ENCODE measurements at regions not wholly inside any gene's neighbourhood (a gene's known extent, or its start where the extent isn't known, plus 50 kb on each side); places are given as distances from the start of the nearest gene placed in this dataset.
"Not testable (repeated sequence)": the region's sequence is repeated elsewhere in the genome, so short reads cannot be mapped to it uniquely, and the experiment has no call there.

DNA sequence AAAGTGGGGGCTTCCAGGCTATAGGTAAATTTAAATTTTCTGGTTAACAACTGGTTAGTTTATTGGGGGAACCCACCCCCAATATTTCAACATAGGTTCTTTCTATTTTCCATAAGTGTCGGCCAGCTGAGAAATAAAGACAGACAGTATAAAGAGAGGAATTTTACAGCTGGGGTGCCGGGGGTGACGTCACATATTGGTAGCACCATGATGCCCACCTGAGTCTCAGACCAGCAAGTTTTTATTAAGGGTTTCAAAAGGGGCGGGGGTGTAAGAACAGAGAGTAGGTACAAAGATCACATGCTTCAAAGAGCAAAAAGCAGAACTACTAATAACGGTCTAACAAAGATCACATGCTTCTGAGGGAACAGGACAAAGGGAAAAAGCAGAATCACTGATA is 192.7 kb upstream of the PIEZO2 start:
- not testable (repeated sequence) for TF ChIP-seq POLR2A (IDR thresholded peaks at IDR 0.05; ENCODE audit: low read length); GATA1 (IDR thresholded peaks at IDR 0.05; ENCODE audit: low read depth, low read length)
